K562 (cell line): ENCODE measurements at regions not wholly inside any gene's neighbourhood (a gene's known extent, or its start where the extent isn't known, plus 50 kb on each side); places are given as distances from the start of the nearest gene placed in this dataset.

ENCODE experiments used
- ATAC-seq: fragments of 200-7000 bp; cut with Tn5 transposase; 3 replicates; pipeline ENCODE4 v1.9.1; 2020; ENCODE audit warnings: moderate library complexity
- BruUV-seq: library from RNA; stranded (reverse); fragments of 400-500 nt; replicated peaks from 2 replicates; lab custom pipeline; 2021; lab: Mats Ljungman, UMichigan
- CTCF ChIA-PET: fragments of 300-600 bp; formaldehyde crosslinking; extraction: SDS; loops from one replicate; lab custom pipeline; 2021; ENCODE audit warnings: low intra/inter-chr PET ratio; lab: Yijun Ruan, JAX
- POLR2A ChIA-PET: fragments of 300-600, 350-650 bp; sonication (Branson Sonifier 250); formaldehyde crosslinking; extraction: SDS; loops from one replicate; lab custom pipeline; 2021; ENCODE audit warnings: antibody characterized with exemption, inconsistent platforms; lab: Yijun Ruan, JAX
- DNase-seq, 4 experiments: peaks; one replicate each; pipeline versions ENCODE4 v3.0.0 to v3.0.0-alpha.2; 2011 to 2018; ENCODE audit warnings: low spot score in 3 of 4, mixed read lengths in 3 of 4; ENCODE audit errors: extremely low read depth in 1 of 4
- FAIRE-seq: peaks from 2 replicates; lab custom pipeline; 2011; peaks lifted over from hg19 to GRCh38; lab: Jason Lieb, UNC
- H2AFZ ChIP-seq: 2 replicates; pipeline ENCODE4 v1.6.0; 2011; ENCODE audit warnings: low read depth, low read length, control low read depth, inconsistent platforms
- H3K27ac ChIP-seq: fragments of 200-600 bp; 3 replicates; pipeline ENCODE4 v1.8.0; 2011; ENCODE audit warnings: low read depth, mild to moderate bottlenecking, control low read depth, inconsistent platforms, low read length, moderate library complexity, mixed read lengths; ENCODE audit errors: extremely low read depth
- H3K27me3 ChIP-seq, 2 experiments: fragments of 300-600 bp in 1 of 2; 2 replicates in 1 of 2; 3 replicates in 1 of 2; pipeline versions ENCODE4 v1.6.0 to v1.8.0; 2011; ENCODE audit warnings: inconsistent platforms in 2 of 2, low read length in 2 of 2, mild to moderate bottlenecking in 1 of 2, mixed read lengths in 1 of 2, moderate library complexity in 1 of 2; ENCODE audit not compliant: control insufficient read depth in 2 of 2, insufficient read depth in 2 of 2
- H3K36me3 ChIP-seq: fragments of 300-600 bp; 3 replicates; pipeline ENCODE4 v1.8.0; 2011; ENCODE audit warnings: mild to moderate bottlenecking, low read length, inconsistent platforms; ENCODE audit not compliant: control insufficient read depth, insufficient read depth
- H3K4me1 ChIP-seq, 2 experiments: fragments of 200-600 bp in 1 of 2; replicated peaks in 1 of 2; 2 replicates in 1 of 2; 3 replicates in 1 of 2; pipeline versions ENCODE4 v1.5.1 to v1.8.0; 2011; ENCODE audit warnings: inconsistent platforms in 2 of 2, low read length in 2 of 2, mild to moderate bottlenecking in 1 of 2, mixed read lengths in 1 of 2, moderate library complexity in 1 of 2; ENCODE audit not compliant: control insufficient read depth in 2 of 2, insufficient read depth in 2 of 2
- H3K4me2 ChIP-seq: 2 replicates; pipeline ENCODE4 v1.6.1; 2011; ENCODE audit warnings: low read length, control low read depth, inconsistent platforms, mixed read lengths; ENCODE audit not compliant: insufficient read depth
- H3K4me3 ChIP-seq: fragments of 200-600 bp; sonication (generic), shearing (Covaris generic); 2 replicates; pipeline ENCODE4 v1.5.1; 2016; ENCODE audit warnings: control low read depth, inconsistent platforms
- H3K79me2 ChIP-seq: fragments of 200-600 bp; 3 replicates; pipeline ENCODE4 v1.8.0; 2011; ENCODE audit warnings: low read length, inconsistent platforms; ENCODE audit not compliant: control insufficient read depth, insufficient read depth
- H3K9ac ChIP-seq, 2 experiments: 2 replicates each; pipeline versions ENCODE4 v1.6.0 to v1.6.1; 2011; ENCODE audit warnings: low read depth in 2 of 2, low read length in 2 of 2, control low read depth in 1 of 2, inconsistent platforms in 1 of 2, mild to moderate bottlenecking in 1 of 2, mixed read lengths in 1 of 2; ENCODE audit not compliant: insufficient read depth in 1 of 2
- H3K9me1 ChIP-seq: one replicate; pipeline ENCODE4 v1.6.0; 2011; ENCODE audit warnings: inconsistent platforms, mild to moderate bottlenecking, low read length, moderate library complexity; ENCODE audit not compliant: control insufficient read depth, insufficient read depth
- H3K9me3 ChIP-seq: replicated peaks from 2 replicates; pipeline ENCODE4 v1.5.1; 2011; ENCODE audit warnings: low read depth, low read length, inconsistent platforms; ENCODE audit not compliant: control insufficient read depth, insufficient read depth
- H4K20me1 ChIP-seq: replicated peaks from 2 replicates; pipeline ENCODE4 v1.6.1; 2011; ENCODE audit warnings: low read length, inconsistent platforms, mixed read lengths; ENCODE audit not compliant: control insufficient read depth, insufficient read depth
- CEBPG ChIP-seq, 3 experiments: fragments of 200-800 bp in 1 of 3; sonication (Bioruptor generic) in 1 of 3; sonication (generic) in 1 of 3; formaldehyde crosslinking in 1 of 3; IDR thresholded peaks in 2 of 3; conservative IDR thresholded peaks in 1 of 3; 2 replicates each; pipeline versions ENCODE4 v1.6.1 to v1.8.0; 2016 to 2022; ENCODE audit warnings: missing compliant biosample characterization in 2 of 3, missing genetic modification characterization in 2 of 3, mild to moderate bottlenecking in 1 of 3, missing genetic modification reagents in 1 of 3
- FOXJ3 ChIP-seq: sonication (generic); formaldehyde crosslinking; IDR thresholded peaks from 2 replicates; pipeline ENCODE4 v1.4.0; 2020; ENCODE audit warnings: mild to moderate bottlenecking, missing genetic modification reagents
- FOXK1 ChIP-seq: sonication (generic); formaldehyde crosslinking; IDR thresholded peaks from 2 replicates; pipeline ENCODE4 v1.8.0; 2022; ENCODE audit warnings: missing genetic modification reagents, mild to moderate bottlenecking, borderline replicate concordance
- GTF2F1 ChIP-seq: IDR thresholded peaks from 2 replicates; pipeline ENCODE4 v1.6.1; 2011; ENCODE audit warnings: low read depth, low read length, improper control_type of control experiment
- NCOA2 ChIP-seq, 2 experiments: fragments of 450-650 bp; IDR thresholded peaks; 2 replicates each; pipeline ENCODE4 v1.6.1; 2018; ENCODE audit warnings: mild to moderate bottlenecking in 2 of 2, moderate library complexity in 1 of 2; ENCODE audit not compliant: partially characterized antibody in 2 of 2
- SLC30A9 ChIP-seq: fragments of 250-450 bp; sonication (Bioruptor Pico); IDR thresholded peaks from 2 replicates; pipeline ENCODE4 v1.8.0; 2022; ENCODE audit warnings: mild to moderate bottlenecking, moderate library complexity
- SREBF1 ChIP-seq: fragments of 150-350 bp; IDR thresholded peaks from 2 replicates; pipeline ENCODE4 v1.6.1; 2014; ENCODE audit warnings: antibody characterized with exemption, low read depth, low read length, borderline replicate concordance
- TAL1 ChIP-seq: fragments of 450-650 bp; IDR thresholded peaks from 2 replicates; pipeline ENCODE4 v1.6.1; 2016; ENCODE audit warnings: mild to moderate bottlenecking
- XRCC3 ChIP-seq: fragments of 450-650 bp; IDR thresholded peaks from 2 replicates; pipeline ENCODE4 v1.6.1; 2017; ENCODE audit warnings: mild to moderate bottlenecking, moderate library complexity
- ZNF239 ChIP-seq: fragments of 250-450 bp; sonication (Bioruptor Pico); IDR thresholded peaks from 2 replicates; pipeline ENCODE4 v1.4.0; 2020; ENCODE audit warnings: mild to moderate bottlenecking
- ZNF507 ChIP-seq: conservative IDR thresholded peaks from 2 replicates; pipeline ENCODE4 v1.6.1; 2017; ENCODE audit warnings: missing genetic modification characterization, missing compliant biosample characterization
- WGBS: fragments of 100-300 bp; shearing (Covaris generic); methylation state at CpG from one replicate; pipeline ENCODE4 v1.1.6; 2016; ENCODE audit warnings: low coverage, mixed read lengths; ENCODE audit not compliant: insufficient coverage; ENCODE audit errors: missing lambda C conversion rate; 5-methylcytosine and 5-hydroxymethylcytosine counted together
- in situ Hi-C: fragments of 300-500 bp; cut with MboI; formaldehyde crosslinking; loops from 4 replicates; pipeline ENCODE4 v1.15.0; 2018; ENCODE audit warnings: inconsistent platforms, mixed read lengths
- intact Hi-C: fragments of 100-400 bp; cut with micrococcal nuclease; formaldehyde crosslinking; loops from 2 replicates; pipeline ENCODE4 v1.14.2; 2022
- TF ChIP-seq, protein P1 (sequence below): sonication (generic); formaldehyde crosslinking; IDR thresholded peaks from 2 replicates; pipeline ENCODE4 v1.9.0; 2022; ENCODE audit warnings: mild to moderate bottlenecking, missing genetic modification reagents
- TF ChIP-seq, protein P2 (sequence below), 2 experiments: fragments of 450-650 bp in 1 of 2; IDR thresholded peaks; 2 replicates each; pipeline ENCODE4 v1.6.1; 2011 to 2017; ENCODE audit warnings: low read depth in 2 of 2, antibody characterized with exemption in 1 of 2, borderline replicate concordance in 1 of 2, low read length in 1 of 2, mild to moderate bottlenecking in 1 of 2, mixed read lengths in 1 of 2; ENCODE audit not compliant: control insufficient read depth in 1 of 2

DNA sequence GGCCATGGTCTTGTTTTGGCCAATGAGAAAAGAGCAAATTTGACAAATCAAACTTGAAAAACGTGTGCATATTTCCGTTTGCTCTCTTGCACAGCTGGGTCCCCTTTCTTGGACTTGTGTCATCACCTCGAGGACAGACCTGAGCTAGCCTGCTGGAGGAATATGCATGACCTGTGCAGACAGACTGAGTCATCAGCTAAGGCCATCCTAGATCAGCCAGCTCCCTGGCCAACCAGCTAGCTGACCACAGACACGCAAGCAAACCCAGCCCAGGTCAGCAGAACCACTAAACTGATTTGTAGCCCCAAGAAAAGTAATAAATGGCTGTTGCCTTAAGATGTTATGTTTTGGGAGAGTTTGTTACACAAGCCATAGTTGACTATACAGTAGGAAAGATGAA is 61.3 kb upstream of the PAX3 start:
- H3K36me3 ChIP-seq: no peaks in the 10 kb centered on the region
- H3K27ac ChIP-seq: no peak overlapping the region
- no peaks in the 10 kb centered on the region for H4K20me1 ChIP-seq
- H3K27me3 ChIP-seq: no peaks in the 10 kb centered on the region
- H3K9me1 ChIP-seq: no peaks in the 10 kb centered on the region
- intact Hi-C loops (no loop called here), in situ Hi-C loops (no loop called here)
- no peak overlapping the region for H3K4me2 ChIP-seq
- no peak for FAIRE-seq
- BruUV-seq: no TSS peak
- CTCF ChIA-PET: no interaction called here
- no peak overlapping the region for H2AFZ ChIP-seq
- POLR2A ChIA-PET: no interaction called here
- no peak overlapping the region for H3K4me3 ChIP-seq
- WGBS: 6% methylated on average over 4 of the region's 4 CpGs
- H3K4me1 ChIP-seq: no peaks in the 10 kb centered on the region
- no peak for DNase-seq
- no peak for ATAC-seq
- H3K79me2 ChIP-seq: no peaks in the 10 kb centered on the region
- H3K9ac ChIP-seq: no peak overlapping the region
- H3K9me3 ChIP-seq: no peaks in the 10 kb centered on the region
- TF ChIP-seq, protein P1, sequence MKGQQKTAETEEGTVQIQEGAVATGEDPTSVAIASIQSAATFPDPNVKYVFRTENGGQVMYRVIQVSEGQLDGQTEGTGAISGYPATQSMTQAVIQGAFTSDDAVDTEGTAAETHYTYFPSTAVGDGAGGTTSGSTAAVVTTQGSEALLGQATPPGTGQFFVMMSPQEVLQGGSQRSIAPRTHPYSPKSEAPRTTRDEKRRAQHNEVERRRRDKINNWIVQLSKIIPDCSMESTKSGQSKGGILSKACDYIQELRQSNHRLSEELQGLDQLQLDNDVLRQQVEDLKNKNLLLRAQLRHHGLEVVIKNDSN (CRISPR knock-in tag): no peak
- TF ChIP-seq GTF2F1 (no peak), ZNF239 (no peak), FOXK1 (CRISPR knock-in tag) (no peak), TAL1 (no peak), SREBF1 (no peak), XRCC3 (no peak), CEBPG (CRISPR knock-in tag; IDR thresholded peaks at IDR 0.05) (no peak), CEBPG (tag; conservative IDR thresholded peaks at IDR 0.05 in 1 of 2, IDR thresholded peaks at IDR 0.05 in 1 of 2) (no peak), FOXJ3 (CRISPR knock-in tag) (no peak), ZNF507 (no peak), NCOA2 (IDR thresholded peaks at IDR 0.05; ENCODE audit: partially characterized antibody in 2 of 2) (no peak), SLC30A9 (CRISPR knock-in tag) (no peak)
- TF ChIP-seq, protein P2, sequence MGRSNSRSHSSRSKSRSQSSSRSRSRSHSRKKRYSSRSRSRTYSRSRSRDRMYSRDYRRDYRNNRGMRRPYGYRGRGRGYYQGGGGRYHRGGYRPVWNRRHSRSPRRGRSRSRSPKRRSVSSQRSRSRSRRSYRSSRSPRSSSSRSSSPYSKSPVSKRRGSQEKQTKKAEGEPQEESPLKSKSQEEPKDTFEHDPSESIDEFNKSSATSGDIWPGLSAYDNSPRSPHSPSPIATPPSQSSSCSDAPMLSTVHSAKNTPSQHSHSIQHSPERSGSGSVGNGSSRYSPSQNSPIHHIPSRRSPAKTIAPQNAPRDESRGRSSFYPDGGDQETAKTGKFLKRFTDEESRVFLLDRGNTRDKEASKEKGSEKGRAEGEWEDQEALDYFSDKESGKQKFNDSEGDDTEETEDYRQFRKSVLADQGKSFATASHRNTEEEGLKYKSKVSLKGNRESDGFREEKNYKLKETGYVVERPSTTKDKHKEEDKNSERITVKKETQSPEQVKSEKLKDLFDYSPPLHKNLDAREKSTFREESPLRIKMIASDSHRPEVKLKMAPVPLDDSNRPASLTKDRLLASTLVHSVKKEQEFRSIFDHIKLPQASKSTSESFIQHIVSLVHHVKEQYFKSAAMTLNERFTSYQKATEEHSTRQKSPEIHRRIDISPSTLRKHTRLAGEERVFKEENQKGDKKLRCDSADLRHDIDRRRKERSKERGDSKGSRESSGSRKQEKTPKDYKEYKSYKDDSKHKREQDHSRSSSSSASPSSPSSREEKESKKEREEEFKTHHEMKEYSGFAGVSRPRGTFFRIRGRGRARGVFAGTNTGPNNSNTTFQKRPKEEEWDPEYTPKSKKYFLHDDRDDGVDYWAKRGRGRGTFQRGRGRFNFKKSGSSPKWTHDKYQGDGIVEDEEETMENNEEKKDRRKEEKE (IDR thresholded peaks at IDR 0.05; ENCODE audit: borderline replicate concordance in 1 of 2, control insufficient read depth in 1 of 2, low read depth in 2 of 2, low read length in 1 of 2): no peak
